NT2/D1 (cell line): ENCODE measurements at regions not wholly inside any gene's neighbourhood (a gene's known extent, or its start where the extent isn't known, plus 50 kb on each side); places are given as distances from the start of the nearest gene placed in this dataset.

Experiments used
- SUZ12 ChIP-seq: IDR thresholded peaks from 2 replicates; pipeline ENCODE4 v1.6.1; 2011; ENCODE audit not compliant: insufficient read length, insufficient read depth; ENCODE audit errors: extremely low read depth
- YY1 ChIP-seq: IDR thresholded peaks from 2 replicates; pipeline ENCODE4 v1.6.1; 2011; ENCODE audit not compliant: insufficient read length, insufficient read depth
- ZNF274 ChIP-seq: IDR thresholded peaks from 2 replicates; pipeline ENCODE4 v1.6.1; 2011; ENCODE audit warnings: mild to moderate bottlenecking, low read depth, low read length

- no peak for TF ChIP-seq ZNF274
- TF ChIP-seq SUZ12: no peak
- no peak for TF ChIP-seq YY1
Measured at GRCh38 chr2:117323331-117323730, 491.2 kb upstream of the DDX18 start.
